ENCODE measurements at regions not wholly inside any gene's neighbourhood (a gene's known extent, or its start where the extent isn't known, plus 50 kb on each side); places are given as distances from the start of the nearest gene placed in this dataset.

- Histone ChIP-seq H3K27me3 (ENCODE audit: control insufficient read depth in 2 of 2, insufficient read depth in 1 of 2, low read length in 1 of 2) (peaks cover 0 to 2% of the 10 kb centered on the region in 2 donors), H3K27ac (ENCODE audit: low read depth in 1 of 2, low read length in 1 of 2) (no peak overlapping the region), H3K36me3 (ENCODE audit: control insufficient read depth in 2 of 2, insufficient read depth in 2 of 2, low read length in 1 of 2) (no peaks in the 10 kb centered on the region), H3K4me3 (ENCODE audit: low read length in 2 of 2) (no peak overlapping the region), H3K4me1 (ENCODE audit: control insufficient read depth in 2 of 2, insufficient read depth in 2 of 2, low read length in 2 of 2) (no peaks in the 10 kb centered on the region), H3K9me3 (ENCODE audit: control insufficient read depth in 2 of 2, insufficient read depth in 1 of 2, low read length in 1 of 2) (no peaks in the 10 kb centered on the region)
- no peak for DNase-seq (ENCODE audit: low read depth in 6 of 9, low spot score in 9 of 9)
- WGBS = 75% methylated on average over 2 of the region's 2 CpGs
These were observed 147.4 kb upstream of the GLRA1 start for GRCh38 chr5:152072091-152072490.

GRCh38 chr5:152070591-152070990 is 145.9 kb upstream of the GLRA1 start:
- H3K9me3 ChIP-seq (ENCODE audit: control insufficient read depth in 2 of 2, insufficient read depth in 1 of 2, low read length in 1 of 2) = no peaks in the 10 kb centered on the region
- H3K27me3 ChIP-seq (ENCODE audit: control insufficient read depth in 2 of 2, insufficient read depth in 1 of 2, low read length in 1 of 2) = peaks cover 0 to 2% of the 10 kb centered on the region in 2 donors
- H3K4me1 ChIP-seq (ENCODE audit: control insufficient read depth in 2 of 2, insufficient read depth in 2 of 2, low read length in 2 of 2) = no peaks in the 10 kb centered on the region
- no peak overlapping the region for H3K27ac ChIP-seq (ENCODE audit: low read depth in 1 of 2, low read length in 1 of 2)
- no peaks in the 10 kb centered on the region for H3K36me3 ChIP-seq (ENCODE audit: control insufficient read depth in 2 of 2, insufficient read depth in 2 of 2, low read length in 1 of 2)
- no peak overlapping the region for H3K4me3 ChIP-seq (ENCODE audit: low read length in 2 of 2)
- WGBS = 92% methylated on average over 2 of the region's 2 CpGs
- DNase-seq (ENCODE audit: low read depth in 6 of 9, low spot score in 9 of 9) = no peak

GRCh38 chr5:152066784-152067183 is 142.1 kb upstream of the GLRA1 start:
- Histone ChIP-seq H3K36me3 (ENCODE audit: control insufficient read depth in 2 of 2, insufficient read depth in 2 of 2, low read length in 1 of 2) (no peaks in the 10 kb centered on the region), H3K4me1 (ENCODE audit: control insufficient read depth in 2 of 2, insufficient read depth in 2 of 2, low read length in 2 of 2) (no peaks in the 10 kb centered on the region), H3K9me3 (ENCODE audit: control insufficient read depth in 2 of 2, insufficient read depth in 1 of 2, low read length in 1 of 2) (no peaks in the 10 kb centered on the region), H3K4me3 (ENCODE audit: low read length in 2 of 2) (no peak overlapping the region), H3K27me3 (ENCODE audit: control insufficient read depth in 2 of 2, insufficient read depth in 1 of 2, low read length in 1 of 2) (no peaks in the 10 kb centered on the region), H3K27ac (ENCODE audit: low read depth in 1 of 2, low read length in 1 of 2) (no peak overlapping the region)
- no peak for DNase-seq (ENCODE audit: low read depth in 6 of 9, low spot score in 9 of 9)
- 82% methylated on average over 3 of the region's 3 CpGs for WGBS

- Histone ChIP-seq H3K36me3 (ENCODE audit: control insufficient read depth in 2 of 2, insufficient read depth in 2 of 2, low read length in 1 of 2) (no peaks in the 10 kb centered on the region), H3K4me3 (ENCODE audit: low read length in 2 of 2) (no peak overlapping the region), H3K27ac (ENCODE audit: low read depth in 1 of 2, low read length in 1 of 2) (no peak overlapping the region), H3K4me1 (ENCODE audit: control insufficient read depth in 2 of 2, insufficient read depth in 2 of 2, low read length in 2 of 2) (no peaks in the 10 kb centered on the region), H3K27me3 (ENCODE audit: control insufficient read depth in 2 of 2, insufficient read depth in 1 of 2, low read length in 1 of 2) (no peaks in the 10 kb centered on the region), H3K9me3 (ENCODE audit: control insufficient read depth in 2 of 2, insufficient read depth in 1 of 2, low read length in 1 of 2) (no peaks in the 10 kb centered on the region)
- DNase-seq (ENCODE audit: low read depth in 6 of 9, low spot score in 9 of 9) = no peak
- 99% methylated on average over 1 of the region's 1 CpG for WGBS
These were observed 138.4 kb upstream of the GLRA1 start for GRCh38 chr5:152063004-152063403.

GRCh38 chr5:152061095-152061494 is 136.4 kb upstream of the GLRA1 start:
- Histone ChIP-seq H3K9me3 (ENCODE audit: control insufficient read depth in 2 of 2, insufficient read depth in 1 of 2, low read length in 1 of 2) (no peaks in the 10 kb centered on the region), H3K27ac (ENCODE audit: low read depth in 1 of 2, low read length in 1 of 2) (no peak overlapping the region), H3K4me3 (ENCODE audit: low read length in 2 of 2) (no peak overlapping the region), H3K4me1 (ENCODE audit: control insufficient read depth in 2 of 2, insufficient read depth in 2 of 2, low read length in 2 of 2) (no peaks in the 10 kb centered on the region), H3K27me3 (ENCODE audit: control insufficient read depth in 2 of 2, insufficient read depth in 1 of 2, low read length in 1 of 2) (no peaks in the 10 kb centered on the region), H3K36me3 (ENCODE audit: control insufficient read depth in 2 of 2, insufficient read depth in 2 of 2, low read length in 1 of 2) (no peaks in the 10 kb centered on the region)
- 35% methylated on average over 2 of the region's 2 CpGs for WGBS
- DNase-seq (ENCODE audit: low read depth in 6 of 9, low spot score in 9 of 9) = no peak

GRCh38 chr5:152058267-152058666 is 133.6 kb upstream of the GLRA1 start:
- Histone ChIP-seq H3K4me3 (ENCODE audit: low read length in 2 of 2) (no peak overlapping the region), H3K27ac (ENCODE audit: low read depth in 1 of 2, low read length in 1 of 2) (no peak overlapping the region), H3K27me3 (ENCODE audit: control insufficient read depth in 2 of 2, insufficient read depth in 1 of 2, low read length in 1 of 2) (no peaks in the 10 kb centered on the region), H3K9me3 (ENCODE audit: control insufficient read depth in 2 of 2, insufficient read depth in 1 of 2, low read length in 1 of 2) (no peaks in the 10 kb centered on the region), H3K36me3 (ENCODE audit: control insufficient read depth in 2 of 2, insufficient read depth in 2 of 2, low read length in 1 of 2) (no peaks in the 10 kb centered on the region), H3K4me1 (ENCODE audit: control insufficient read depth in 2 of 2, insufficient read depth in 2 of 2, low read length in 2 of 2) (no peaks in the 10 kb centered on the region)
- 95% methylated on average over 6 of the region's 6 CpGs for WGBS
- no peak for DNase-seq (ENCODE audit: low read depth in 6 of 9, low spot score in 9 of 9)

- DNase-seq (ENCODE audit: low read depth in 6 of 9, low spot score in 9 of 9) = no peak
- WGBS = 91% methylated on average over 7 of the region's 7 CpGs
- Histone ChIP-seq H3K27me3 (ENCODE audit: control insufficient read depth in 2 of 2, insufficient read depth in 1 of 2, low read length in 1 of 2) (no peaks in the 10 kb centered on the region), H3K9me3 (ENCODE audit: control insufficient read depth in 2 of 2, insufficient read depth in 1 of 2, low read length in 1 of 2) (no peaks in the 10 kb centered on the region), H3K27ac (ENCODE audit: low read depth in 1 of 2, low read length in 1 of 2) (no peak overlapping the region), H3K36me3 (ENCODE audit: control insufficient read depth in 2 of 2, insufficient read depth in 2 of 2, low read length in 1 of 2) (no peaks in the 10 kb centered on the region), H3K4me3 (ENCODE audit: low read length in 2 of 2) (no peak overlapping the region), H3K4me1 (ENCODE audit: control insufficient read depth in 2 of 2, insufficient read depth in 2 of 2, low read length in 2 of 2) (no peaks in the 10 kb centered on the region)
These were observed 132.3 kb upstream of the GLRA1 start for GRCh38 chr5:152056931-152057330.

- H3K9me3 ChIP-seq (ENCODE audit: control insufficient read depth in 2 of 2, insufficient read depth in 1 of 2, low read length in 1 of 2) = no peaks in the 10 kb centered on the region
- no peaks in the 10 kb centered on the region for H3K36me3 ChIP-seq (ENCODE audit: control insufficient read depth in 2 of 2, insufficient read depth in 2 of 2, low read length in 1 of 2)
- no peak for DNase-seq (ENCODE audit: low read depth in 6 of 9, low spot score in 9 of 9)
- H3K27me3 ChIP-seq (ENCODE audit: control insufficient read depth in 2 of 2, insufficient read depth in 1 of 2, low read length in 1 of 2) = no peaks in the 10 kb centered on the region
- WGBS = 65% methylated on average over 3 of the region's 3 CpGs
- no peak overlapping the region for H3K4me3 ChIP-seq (ENCODE audit: low read length in 2 of 2)
- no peaks in the 10 kb centered on the region for H3K4me1 ChIP-seq (ENCODE audit: control insufficient read depth in 2 of 2, insufficient read depth in 2 of 2, low read length in 2 of 2)
- no peak overlapping the region for H3K27ac ChIP-seq (ENCODE audit: low read depth in 1 of 2, low read length in 1 of 2)
These were observed 127.8 kb upstream of the GLRA1 start for GRCh38 chr5:152052470-152052869.

GRCh38 chr5:152051499-152052454 is 127.1 kb upstream of the GLRA1 start:
- Histone ChIP-seq H3K4me3 (ENCODE audit: low read length in 2 of 2) (no peak overlapping the region), H3K4me1 (ENCODE audit: control insufficient read depth in 2 of 2, insufficient read depth in 2 of 2, low read length in 2 of 2) (no peaks in the 10 kb centered on the region), H3K9me3 (ENCODE audit: control insufficient read depth in 2 of 2, insufficient read depth in 1 of 2, low read length in 1 of 2) (no peaks in the 10 kb centered on the region), H3K36me3 (ENCODE audit: control insufficient read depth in 2 of 2, insufficient read depth in 2 of 2, low read length in 1 of 2) (no peaks in the 10 kb centered on the region), H3K27me3 (ENCODE audit: control insufficient read depth in 2 of 2, insufficient read depth in 1 of 2, low read length in 1 of 2) (no peaks in the 10 kb centered on the region), H3K27ac (ENCODE audit: low read depth in 1 of 2, low read length in 1 of 2) (no peak overlapping the region)
- WGBS = 50% methylated on average over 10 of the region's 10 CpGs
- no peak for DNase-seq (ENCODE audit: low read depth in 6 of 9, low spot score in 9 of 9)
